Adrenal gland (tissue), 5 donors: ENCODE measurements at regions not wholly inside any gene's neighbourhood (a gene's known extent, or its start where the extent isn't known, plus 50 kb on each side); places are given as distances from the start of the nearest gene placed in this dataset.

ENCODE experiments used
- POLR2A ChIP-seq, 2 donors: fragments of 450-650 bp; IDR thresholded peaks; one replicate each; pipeline ENCODE4 v1.6.1; 2017; ENCODE audit warnings: antibody characterized with exemption in 2 of 2, mild to moderate bottlenecking in 2 of 2, moderate library complexity in 1 of 2
- TF ChIP-seq, protein P1 (sequence below), 6 experiments: fragments of 450-650 bp in 4 of 6; fragments of 200-600 bp in 2 of 6; sonication (generic) in 1 of 6; IDR thresholded peaks; 1 replicate in 5 of 6; 2 replicates in 1 of 6; pipeline versions ENCODE4 v1.5.1 to v1.8.0; 2016 to 2021; ENCODE audit warnings: antibody characterized with exemption in 6 of 6, mild to moderate bottlenecking in 2 of 6, moderate library complexity in 1 of 6
- donor health status: DM: no; HTN: no; CAD: no.

- no peak for TF ChIP-seq POLR2A (IDR thresholded peaks at IDR 0.05)
- TF ChIP-seq, protein P1, sequence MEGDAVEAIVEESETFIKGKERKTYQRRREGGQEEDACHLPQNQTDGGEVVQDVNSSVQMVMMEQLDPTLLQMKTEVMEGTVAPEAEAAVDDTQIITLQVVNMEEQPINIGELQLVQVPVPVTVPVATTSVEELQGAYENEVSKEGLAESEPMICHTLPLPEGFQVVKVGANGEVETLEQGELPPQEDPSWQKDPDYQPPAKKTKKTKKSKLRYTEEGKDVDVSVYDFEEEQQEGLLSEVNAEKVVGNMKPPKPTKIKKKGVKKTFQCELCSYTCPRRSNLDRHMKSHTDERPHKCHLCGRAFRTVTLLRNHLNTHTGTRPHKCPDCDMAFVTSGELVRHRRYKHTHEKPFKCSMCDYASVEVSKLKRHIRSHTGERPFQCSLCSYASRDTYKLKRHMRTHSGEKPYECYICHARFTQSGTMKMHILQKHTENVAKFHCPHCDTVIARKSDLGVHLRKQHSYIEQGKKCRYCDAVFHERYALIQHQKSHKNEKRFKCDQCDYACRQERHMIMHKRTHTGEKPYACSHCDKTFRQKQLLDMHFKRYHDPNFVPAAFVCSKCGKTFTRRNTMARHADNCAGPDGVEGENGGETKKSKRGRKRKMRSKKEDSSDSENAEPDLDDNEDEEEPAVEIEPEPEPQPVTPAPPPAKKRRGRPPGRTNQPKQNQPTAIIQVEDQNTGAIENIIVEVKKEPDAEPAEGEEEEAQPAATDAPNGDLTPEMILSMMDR (IDR thresholded peaks at IDR 0.05) = no peak
These were observed 118.7 kb downstream of the CYP26B1 start for GRCh38 chr2:72028996-72029395.
